ENCODE measurements at regions not wholly inside any gene's neighbourhood (a gene's known extent, or its start where the extent isn't known, plus 50 kb on each side); places are given as distances from the start of the nearest gene placed in this dataset.

GRCh38 chr12:114904254-114905003, 220.5 kb upstream of the TBX3 start:
- Histone ChIP-seq H2AFZ (ENCODE audit: low read length) (no peak overlapping the region), H3K9me2 (replicated peaks; ENCODE audit: low read depth, low read length) (no peaks in the 10 kb centered on the region), H3K4me3 (ENCODE audit: low read length, poor library complexity, severe bottlenecking) (no peak overlapping the region), H3K4me2 (ENCODE audit: low read depth, low read length, poor library complexity, severe bottlenecking) (no peak overlapping the region), H3K79me2 (ENCODE audit: insufficient read depth, low read length) (no peaks in the 10 kb centered on the region), H3K4me1 (ENCODE audit: insufficient read depth, low read length, poor library complexity, severe bottlenecking) (no peaks in the 10 kb centered on the region), H3K36me3 (ENCODE audit: insufficient read depth, low read length) (no peaks in the 10 kb centered on the region), H3K27me3 (ENCODE audit: insufficient read depth, low read length, poor library complexity, severe bottlenecking) (no peaks in the 10 kb centered on the region), H3F3A (ENCODE audit: low read depth) (no peaks in the 10 kb centered on the region), H4K20me1 (ENCODE audit: insufficient read depth, low read length, poor library complexity, severe bottlenecking) (no peaks in the 10 kb centered on the region), H3K9ac (ENCODE audit: low read depth, low read length, poor library complexity, severe bottlenecking) (no peak overlapping the region), H3K9me3 (ENCODE audit: insufficient read depth, low read depth, low read length) (peaks cover 8% of the 10 kb centered on the region; the same call in 1 of the 2 replicates)
- TF ChIP-seq CTCF (conservative IDR thresholded peaks at IDR 0.05; ENCODE audit: low read length) (no peak), EZH2phosphoT487 (IDR thresholded peaks at IDR 0.05; ENCODE audit: borderline replicate concordance) (no peak)

GRCh38 chr12:114903083-114903691, 219.2 kb upstream of the TBX3 start:
- no peaks in the 10 kb centered on the region for H3F3A ChIP-seq (ENCODE audit: low read depth)
- H3K4me1 ChIP-seq (ENCODE audit: insufficient read depth, low read length, poor library complexity, severe bottlenecking): no peaks in the 10 kb centered on the region
- TF ChIP-seq EZH2phosphoT487 (IDR thresholded peaks at IDR 0.05; ENCODE audit: borderline replicate concordance) (no peak), CTCF (conservative IDR thresholded peaks at IDR 0.05; ENCODE audit: low read length) (no peak)
- H3K79me2 ChIP-seq (ENCODE audit: insufficient read depth, low read length): no peaks in the 10 kb centered on the region
- H3K27me3 ChIP-seq (ENCODE audit: insufficient read depth, low read length, poor library complexity, severe bottlenecking): no peaks in the 10 kb centered on the region
- H3K36me3 ChIP-seq (ENCODE audit: insufficient read depth, low read length): no peaks in the 10 kb centered on the region
- no peak overlapping the region for H2AFZ ChIP-seq (ENCODE audit: low read length)
- H3K4me2 ChIP-seq (ENCODE audit: low read depth, low read length, poor library complexity, severe bottlenecking): no peak overlapping the region
- no peak overlapping the region for H3K4me3 ChIP-seq (ENCODE audit: low read length, poor library complexity, severe bottlenecking)
- peaks cover 8% of the 10 kb centered on the region; the same call in 1 of the 2 replicates for H3K9me3 ChIP-seq (ENCODE audit: insufficient read depth, low read depth, low read length)
- no peaks in the 10 kb centered on the region for H3K9me2 ChIP-seq (replicated peaks; ENCODE audit: low read depth, low read length)
- H4K20me1 ChIP-seq (ENCODE audit: insufficient read depth, low read length, poor library complexity, severe bottlenecking): no peaks in the 10 kb centered on the region
- no peak overlapping the region for H3K9ac ChIP-seq (ENCODE audit: low read depth, low read length, poor library complexity, severe bottlenecking)

GRCh38 chr12:114902665-114903064, 218.7 kb upstream of the TBX3 start:
- no peak overlapping the region for H3K4me2 ChIP-seq (ENCODE audit: low read depth, low read length, poor library complexity, severe bottlenecking)
- H3F3A ChIP-seq (ENCODE audit: low read depth): no peaks in the 10 kb centered on the region
- TF ChIP-seq CTCF (conservative IDR thresholded peaks at IDR 0.05; ENCODE audit: low read length): no peak
- TF ChIP-seq EZH2phosphoT487 (IDR thresholded peaks at IDR 0.05; ENCODE audit: borderline replicate concordance): no peak
- H3K27me3 ChIP-seq (ENCODE audit: insufficient read depth, low read length, poor library complexity, severe bottlenecking): no peaks in the 10 kb centered on the region
- H3K4me3 ChIP-seq (ENCODE audit: low read length, poor library complexity, severe bottlenecking): no peak overlapping the region
- H3K9me2 ChIP-seq (replicated peaks; ENCODE audit: low read depth, low read length): no peaks in the 10 kb centered on the region
- no peaks in the 10 kb centered on the region for H3K36me3 ChIP-seq (ENCODE audit: insufficient read depth, low read length)
- H2AFZ ChIP-seq (ENCODE audit: low read length): no peak overlapping the region
- H4K20me1 ChIP-seq (ENCODE audit: insufficient read depth, low read length, poor library complexity, severe bottlenecking): no peaks in the 10 kb centered on the region
- no peak overlapping the region for H3K9ac ChIP-seq (ENCODE audit: low read depth, low read length, poor library complexity, severe bottlenecking)
- no peaks in the 10 kb centered on the region for H3K79me2 ChIP-seq (ENCODE audit: insufficient read depth, low read length)
- no peaks in the 10 kb centered on the region for H3K4me1 ChIP-seq (ENCODE audit: insufficient read depth, low read length, poor library complexity, severe bottlenecking)
- H3K9me3 ChIP-seq (ENCODE audit: insufficient read depth, low read depth, low read length): peaks cover 8% of the 10 kb centered on the region; the same call in 1 of the 2 replicates

All from Loucy (cell line).